Vagina (tissue), 2 donors: ENCODE measurements at regions not wholly inside any gene's neighbourhood (a gene's known extent, or its start where the extent isn't known, plus 50 kb on each side); places are given as distances from the start of the nearest gene placed in this dataset.

Experiments used
- DNase-seq, 2 donors: peaks; one replicate each; pipeline ENCODE4 v3.0.0-alpha.2; 2017; ENCODE audit errors: extremely low spot score in 2 of 2
- H3K27ac ChIP-seq: fragments of 200-600 bp; sonication (generic); one replicate; pipeline ENCODE4 v1.5.1; 2019
- H3K27me3 ChIP-seq: fragments of 200-600 bp; sonication (generic); one replicate; pipeline ENCODE4 v1.5.1; 2019
- H3K36me3 ChIP-seq, 2 donors: fragments of 200-600 bp; sonication (generic); one replicate each; pipeline ENCODE4 v1.5.1; 2017 to 2019
- H3K4me1 ChIP-seq: fragments of 200-600 bp; sonication (generic); one replicate; pipeline ENCODE4 v1.5.1; 2019
- H3K4me3 ChIP-seq, 2 donors: fragments of 200-600 bp; sonication (generic); 1 replicate in 1 of 2; 2 replicates in 1 of 2; pipeline ENCODE4 v1.5.1; 2016 to 2019
- H3K9me3 ChIP-seq: fragments of 200-600 bp; sonication (generic); one replicate; pipeline ENCODE4 v1.5.1; 2019
- POLR2A ChIP-seq, 2 donors: fragments of 450-650 bp; IDR thresholded peaks; one replicate each; pipeline ENCODE4 v1.6.1; 2017; ENCODE audit warnings: antibody characterized with exemption in 2 of 2, mild to moderate bottlenecking in 2 of 2, moderate library complexity in 2 of 2
- POLR2AphosphoS5 ChIP-seq, 2 donors: sonication (generic); formaldehyde crosslinking; IDR thresholded peaks; one replicate each; pipeline ENCODE4 v1.9.0; 2017; ENCODE audit warnings: antibody characterized with exemption in 2 of 2, mild to moderate bottlenecking in 2 of 2, low read depth in 1 of 2; ENCODE audit not compliant: insufficient read depth in 1 of 2
- intact Hi-C: fragments of 100-400 bp; cut with DNase I; formaldehyde crosslinking; loops from one replicate; pipeline ENCODE4 v1.15.1; 2023
- TF ChIP-seq, protein P1 (sequence below), 3 experiments: fragments of 450-650 bp in 2 of 3; fragments of 200-600 bp in 1 of 3; sonication (generic) in 1 of 3; IDR thresholded peaks; one replicate each; pipeline ENCODE4 v1.5.1; 2017 to 2019; ENCODE audit warnings: antibody characterized with exemption in 3 of 3, mild to moderate bottlenecking in 2 of 3, moderate library complexity in 2 of 3

DNA sequence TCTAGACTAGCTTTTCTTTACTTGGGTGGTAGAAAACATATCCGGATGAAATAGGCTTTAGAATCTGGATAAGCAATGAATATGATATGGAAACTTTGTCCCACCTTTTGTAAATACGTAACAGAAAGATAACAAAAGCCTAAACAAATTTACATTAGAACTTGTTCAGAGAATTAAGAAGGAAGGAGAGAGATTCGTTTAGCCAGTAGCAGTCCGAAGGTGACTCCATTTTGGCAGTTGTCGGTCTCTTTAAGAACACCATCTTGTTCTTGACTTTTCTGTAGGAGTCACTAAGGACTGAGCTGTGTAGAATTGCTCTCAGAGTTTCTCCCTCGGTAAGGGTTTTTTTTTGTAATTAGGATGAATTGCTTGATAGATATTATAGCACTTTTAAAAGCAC lies 475.1 kb downstream of the PCNX1 start:
- intact Hi-C loops: no loop called here
- Histone ChIP-seq H3K4me3 (no peak overlapping the region), H3K27ac (no peak overlapping the region), H3K9me3 (no peaks in the 10 kb centered on the region), H3K36me3 (no peaks in the 10 kb centered on the region), H3K4me1 (no peaks in the 10 kb centered on the region), H3K27me3 (no peaks in the 10 kb centered on the region)
- DNase-seq: no peak
- no peak for TF ChIP-seq POLR2A (IDR thresholded peaks at IDR 0.05)
- TF ChIP-seq, protein P1, sequence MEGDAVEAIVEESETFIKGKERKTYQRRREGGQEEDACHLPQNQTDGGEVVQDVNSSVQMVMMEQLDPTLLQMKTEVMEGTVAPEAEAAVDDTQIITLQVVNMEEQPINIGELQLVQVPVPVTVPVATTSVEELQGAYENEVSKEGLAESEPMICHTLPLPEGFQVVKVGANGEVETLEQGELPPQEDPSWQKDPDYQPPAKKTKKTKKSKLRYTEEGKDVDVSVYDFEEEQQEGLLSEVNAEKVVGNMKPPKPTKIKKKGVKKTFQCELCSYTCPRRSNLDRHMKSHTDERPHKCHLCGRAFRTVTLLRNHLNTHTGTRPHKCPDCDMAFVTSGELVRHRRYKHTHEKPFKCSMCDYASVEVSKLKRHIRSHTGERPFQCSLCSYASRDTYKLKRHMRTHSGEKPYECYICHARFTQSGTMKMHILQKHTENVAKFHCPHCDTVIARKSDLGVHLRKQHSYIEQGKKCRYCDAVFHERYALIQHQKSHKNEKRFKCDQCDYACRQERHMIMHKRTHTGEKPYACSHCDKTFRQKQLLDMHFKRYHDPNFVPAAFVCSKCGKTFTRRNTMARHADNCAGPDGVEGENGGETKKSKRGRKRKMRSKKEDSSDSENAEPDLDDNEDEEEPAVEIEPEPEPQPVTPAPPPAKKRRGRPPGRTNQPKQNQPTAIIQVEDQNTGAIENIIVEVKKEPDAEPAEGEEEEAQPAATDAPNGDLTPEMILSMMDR (IDR thresholded peaks at IDR 0.05): no peak

DNA sequence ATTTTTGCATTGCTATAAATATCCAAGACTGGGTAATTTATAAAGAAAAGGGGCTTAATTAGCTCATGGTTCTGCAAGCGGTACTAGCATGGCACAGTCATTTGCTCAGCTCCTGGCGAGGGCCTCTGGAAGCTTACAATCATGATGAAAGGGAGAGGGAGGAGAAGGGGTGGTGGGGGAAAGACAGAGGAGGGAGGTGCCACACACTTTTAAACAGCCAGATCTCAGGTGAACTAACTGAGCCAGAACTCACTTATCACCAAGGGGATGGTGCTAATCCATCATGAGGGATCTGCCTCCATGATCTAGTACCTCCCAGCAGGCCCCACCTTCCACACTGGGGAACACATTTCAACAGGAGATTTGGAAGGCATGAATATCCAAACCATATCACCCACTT lies 476.3 kb downstream of the PCNX1 start:
- Histone ChIP-seq H3K9me3 (no peaks in the 10 kb centered on the region), H3K4me3 (no peak overlapping the region)
- intact Hi-C loops: no loop called here

GRCh38 chr14:71384007-71384845 lies 477.0 kb downstream of the PCNX1 start:
- no peak for DNase-seq
- TF ChIP-seq POLR2AphosphoS5 (IDR thresholded peaks at IDR 0.05; ENCODE audit: insufficient read depth in 1 of 2, low read depth in 1 of 2) (no peak), POLR2A (IDR thresholded peaks at IDR 0.05) (no peak)
- TF ChIP-seq, protein P1 (IDR thresholded peaks at IDR 0.05): no peak
- no peaks in the 10 kb centered on the region for H3K9me3 ChIP-seq
- no peaks in the 10 kb centered on the region for H3K27me3 ChIP-seq
- no peaks in the 10 kb centered on the region for H3K4me1 ChIP-seq
- H3K27ac ChIP-seq: no peak overlapping the region
- no peak overlapping the region for H3K4me3 ChIP-seq
- H3K36me3 ChIP-seq: no peaks in the 10 kb centered on the region
- intact Hi-C loops: no loop called here

More for the DNA sequence above, 476.3 kb downstream of the PCNX1 start:
- DNase-seq: no peak
- Histone ChIP-seq H3K27ac (no peak overlapping the region), H3K27me3 (no peaks in the 10 kb centered on the region), H3K36me3 (no peaks in the 10 kb centered on the region), H3K4me1 (no peaks in the 10 kb centered on the region)
- TF ChIP-seq, protein P1 (IDR thresholded peaks at IDR 0.05): no peak
- TF ChIP-seq POLR2A (IDR thresholded peaks at IDR 0.05) (no peak), POLR2AphosphoS5 (IDR thresholded peaks at IDR 0.05; ENCODE audit: insufficient read depth in 1 of 2, low read depth in 1 of 2) (no peak)

DNA sequence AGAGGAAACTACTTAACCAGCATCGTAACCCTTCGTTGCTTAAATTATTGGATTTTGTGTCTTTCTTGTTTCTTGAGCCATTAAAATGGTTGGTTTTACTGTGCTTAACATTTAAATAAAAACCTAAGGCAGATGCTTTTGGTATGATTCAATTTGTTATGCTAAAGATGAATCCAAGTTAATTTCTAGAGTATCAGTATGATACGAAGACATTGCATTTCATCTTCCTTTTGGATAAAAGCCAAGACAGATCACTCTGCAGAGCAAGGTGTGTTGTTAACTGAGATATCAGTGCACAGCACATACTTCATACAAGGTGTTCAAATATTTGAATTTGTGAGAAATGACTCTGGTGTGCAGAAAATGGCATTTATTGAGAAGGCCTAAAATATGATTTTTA lies 480.5 kb downstream of the PCNX1 start:
- intact Hi-C loops: no loop called here
- no peak for TF ChIP-seq POLR2AphosphoS5 (IDR thresholded peaks at IDR 0.05; ENCODE audit: insufficient read depth in 1 of 2, low read depth in 1 of 2)
- no peak for TF ChIP-seq POLR2A (IDR thresholded peaks at IDR 0.05)
- TF ChIP-seq, protein P1 (IDR thresholded peaks at IDR 0.05): no peak
- no peak overlapping the region for H3K4me3 ChIP-seq
- no peaks in the 10 kb centered on the region for H3K4me1 ChIP-seq
- no peaks in the 10 kb centered on the region for H3K27me3 ChIP-seq
- H3K36me3 ChIP-seq: no peaks in the 10 kb centered on the region
- H3K27ac ChIP-seq: no peak overlapping the region
- no peaks in the 10 kb centered on the region for H3K9me3 ChIP-seq
- DNase-seq: no peak

DNA sequence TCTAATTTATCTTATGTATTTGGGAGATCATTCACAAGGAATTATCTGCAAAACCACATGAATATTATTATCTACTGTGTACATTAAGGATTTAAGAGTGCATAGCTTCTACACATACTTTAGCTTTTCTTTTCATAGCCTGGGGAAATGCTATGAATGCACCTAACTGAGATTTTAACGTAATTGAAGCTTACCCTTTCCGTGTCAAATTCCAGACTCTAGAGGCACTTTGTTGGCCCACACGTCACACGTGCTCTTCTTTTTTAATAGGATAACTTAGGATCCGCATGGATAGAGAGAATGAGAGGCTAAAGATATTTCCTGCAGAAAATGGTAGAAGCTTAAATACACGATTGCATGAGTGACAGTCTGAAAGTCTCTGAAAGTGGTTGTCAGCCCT lies 481.1 kb downstream of the PCNX1 start:
- TF ChIP-seq, protein P1 (IDR thresholded peaks at IDR 0.05): no peak
- TF ChIP-seq POLR2AphosphoS5 (IDR thresholded peaks at IDR 0.05; ENCODE audit: insufficient read depth in 1 of 2, low read depth in 1 of 2) (no peak), POLR2A (IDR thresholded peaks at IDR 0.05) (no peak)

More for the DNA sequence above, 481.1 kb downstream of the PCNX1 start:
- Histone ChIP-seq H3K27me3 (no peaks in the 10 kb centered on the region), H3K9me3 (no peaks in the 10 kb centered on the region), H3K27ac (no peak overlapping the region), H3K4me3 (no peak overlapping the region), H3K4me1 (no peaks in the 10 kb centered on the region), H3K36me3 (no peaks in the 10 kb centered on the region)
- intact Hi-C loops: no loop called here
- no peak for DNase-seq
